Glutamatergic neuron (in vitro differentiated cells): ENCODE measurements at regions not wholly inside any gene's neighbourhood (a gene's known extent, or its start where the extent isn't known, plus 50 kb on each side); places are given as distances from the start of the nearest gene placed in this dataset.

Experiments used
- DNase-seq: peaks from one replicate; pipeline ENCODE4 v3.0.0; 2022
- H3K27ac Mint-ChIP-seq: one replicate; pipeline ENCODE4 v1.8.0; 2020; ENCODE audit warnings: mild to moderate bottlenecking, mixed read lengths, inconsistent platforms; ENCODE audit not compliant: unreplicated experiment
- H3K27me3 Mint-ChIP-seq: one replicate; pipeline ENCODE4 v1.8.0; 2020; ENCODE audit warnings: mild to moderate bottlenecking, moderate library complexity, mixed read lengths, inconsistent platforms; ENCODE audit not compliant: unreplicated experiment
- H3K36me3 Mint-ChIP-seq: one replicate; pipeline ENCODE4 v1.8.0; 2020; ENCODE audit warnings: mild to moderate bottlenecking, mixed read lengths, inconsistent platforms; ENCODE audit not compliant: unreplicated experiment
- H3K4me1 Mint-ChIP-seq: one replicate; pipeline ENCODE4 v1.8.0; 2020; ENCODE audit warnings: mild to moderate bottlenecking, low read depth, mixed read lengths, inconsistent platforms; ENCODE audit not compliant: unreplicated experiment
- H3K4me3 Mint-ChIP-seq: one replicate; pipeline ENCODE4 v1.8.0; 2020; ENCODE audit warnings: mild to moderate bottlenecking, mixed read lengths, inconsistent platforms; ENCODE audit not compliant: unreplicated experiment
- H3K9me3 Mint-ChIP-seq: one replicate; pipeline ENCODE4 v1.8.0; 2020; ENCODE audit warnings: mild to moderate bottlenecking, moderate library complexity, mixed read lengths, inconsistent platforms; ENCODE audit not compliant: unreplicated experiment
- TF ChIP-seq, protein P1 (sequence below): fragments of 200-600 bp; sonication (generic); IDR thresholded peaks from one replicate; pipeline ENCODE4 v1.5.0; 2021; ENCODE audit not compliant: partially characterized antibody, unreplicated experiment

DNA sequence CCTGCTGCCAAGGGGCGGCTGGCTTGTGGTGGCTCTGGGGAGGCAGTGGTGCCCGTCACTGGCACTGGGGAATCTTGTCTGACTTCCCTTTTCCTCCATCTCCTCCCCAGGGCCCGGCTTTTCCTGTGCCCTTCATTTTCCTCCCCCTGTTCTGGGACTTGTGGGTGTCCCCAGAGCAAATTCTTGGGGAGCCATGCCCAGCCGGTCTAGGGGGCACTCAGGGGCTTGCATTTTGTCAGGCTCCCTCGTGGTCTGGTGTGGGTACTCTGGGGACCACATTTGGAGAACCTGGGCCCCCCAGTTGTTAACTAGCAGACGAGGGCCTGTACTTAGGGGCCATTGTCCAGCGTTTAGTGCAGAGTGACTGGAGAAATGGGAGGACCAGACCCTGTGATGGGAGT lies 105.2 kb upstream of the IER5L start:
- H3K4me3 Mint-ChIP-seq = no peak overlapping the region
- no peaks in the 10 kb centered on the region for H3K9me3 Mint-ChIP-seq
- TF ChIP-seq, protein P1, sequence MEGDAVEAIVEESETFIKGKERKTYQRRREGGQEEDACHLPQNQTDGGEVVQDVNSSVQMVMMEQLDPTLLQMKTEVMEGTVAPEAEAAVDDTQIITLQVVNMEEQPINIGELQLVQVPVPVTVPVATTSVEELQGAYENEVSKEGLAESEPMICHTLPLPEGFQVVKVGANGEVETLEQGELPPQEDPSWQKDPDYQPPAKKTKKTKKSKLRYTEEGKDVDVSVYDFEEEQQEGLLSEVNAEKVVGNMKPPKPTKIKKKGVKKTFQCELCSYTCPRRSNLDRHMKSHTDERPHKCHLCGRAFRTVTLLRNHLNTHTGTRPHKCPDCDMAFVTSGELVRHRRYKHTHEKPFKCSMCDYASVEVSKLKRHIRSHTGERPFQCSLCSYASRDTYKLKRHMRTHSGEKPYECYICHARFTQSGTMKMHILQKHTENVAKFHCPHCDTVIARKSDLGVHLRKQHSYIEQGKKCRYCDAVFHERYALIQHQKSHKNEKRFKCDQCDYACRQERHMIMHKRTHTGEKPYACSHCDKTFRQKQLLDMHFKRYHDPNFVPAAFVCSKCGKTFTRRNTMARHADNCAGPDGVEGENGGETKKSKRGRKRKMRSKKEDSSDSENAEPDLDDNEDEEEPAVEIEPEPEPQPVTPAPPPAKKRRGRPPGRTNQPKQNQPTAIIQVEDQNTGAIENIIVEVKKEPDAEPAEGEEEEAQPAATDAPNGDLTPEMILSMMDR = no peak
- peaks cover 7% of the 10 kb centered on the region for H3K36me3 Mint-ChIP-seq
- H3K27ac Mint-ChIP-seq = no peak overlapping the region
- peaks cover 18% of the 10 kb centered on the region for H3K4me1 Mint-ChIP-seq
- peaks cover 2% of the 10 kb centered on the region for H3K27me3 Mint-ChIP-seq
- no peak for DNase-seq

DNA sequence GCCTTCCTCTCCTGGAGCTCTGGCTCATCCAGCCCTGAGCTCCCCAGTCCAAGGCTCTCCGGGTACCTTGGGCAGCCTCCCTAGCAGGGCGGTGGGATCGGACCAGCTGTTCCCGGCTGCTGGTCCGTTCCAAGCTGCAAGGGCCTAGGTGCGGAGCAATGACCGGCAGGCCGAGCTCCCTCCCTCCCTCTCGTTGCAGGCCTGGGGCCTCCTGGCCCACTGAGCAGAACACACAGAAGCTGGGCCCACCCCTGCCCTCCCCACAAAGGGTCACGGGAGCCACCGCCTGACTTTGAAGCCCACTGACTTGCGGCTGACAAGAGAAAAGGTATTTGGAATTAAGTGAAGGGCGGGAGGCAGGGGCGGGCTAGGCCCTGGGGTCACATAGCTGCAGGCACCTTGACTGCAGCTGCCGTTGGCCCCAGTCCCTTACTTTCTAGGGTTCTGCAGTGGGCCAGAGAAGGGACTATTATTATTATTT lies 104.7 kb upstream of the IER5L start:
- no peak for DNase-seq
- Mint-ChIP-seq H3K4me1 (peaks cover 21% of the 10 kb centered on the region), H3K27me3 (peaks cover 2% of the 10 kb centered on the region), H3K9me3 (no peaks in the 10 kb centered on the region), H3K27ac (no peak overlapping the region), H3K36me3 (peaks cover 7% of the 10 kb centered on the region), H3K4me3 (no peak overlapping the region)
- TF ChIP-seq, protein P1 = no peak

DNA sequence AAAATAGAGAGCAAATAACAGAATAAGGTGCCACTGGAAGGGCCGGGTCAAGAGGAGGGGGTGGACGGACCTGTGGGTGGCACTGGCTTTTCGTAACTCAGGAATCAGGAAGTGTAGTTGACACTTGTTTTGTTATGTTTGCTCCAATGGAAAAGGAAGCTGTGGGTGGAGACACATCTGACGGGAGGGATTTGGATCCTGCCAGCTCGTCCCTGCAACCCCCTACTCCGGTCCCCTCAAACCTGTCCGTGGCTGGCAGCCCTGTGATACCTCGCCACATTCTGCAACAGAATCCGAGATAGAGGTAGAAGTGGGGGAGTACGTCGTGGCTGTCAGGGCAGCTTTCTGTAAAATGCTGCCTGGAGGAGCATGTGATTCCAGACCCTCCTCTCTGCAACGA lies 104.2 kb upstream of the IER5L start:
- Mint-ChIP-seq H3K9me3 (no peaks in the 10 kb centered on the region), H3K4me1 (peaks cover 17% of the 10 kb centered on the region), H3K27me3 (peaks cover 2% of the 10 kb centered on the region), H3K36me3 (peaks cover 7% of the 10 kb centered on the region), H3K4me3 (no peak overlapping the region), H3K27ac (no peak overlapping the region)
- DNase-seq = no peak
- TF ChIP-seq, protein P1 = no peak

DNA sequence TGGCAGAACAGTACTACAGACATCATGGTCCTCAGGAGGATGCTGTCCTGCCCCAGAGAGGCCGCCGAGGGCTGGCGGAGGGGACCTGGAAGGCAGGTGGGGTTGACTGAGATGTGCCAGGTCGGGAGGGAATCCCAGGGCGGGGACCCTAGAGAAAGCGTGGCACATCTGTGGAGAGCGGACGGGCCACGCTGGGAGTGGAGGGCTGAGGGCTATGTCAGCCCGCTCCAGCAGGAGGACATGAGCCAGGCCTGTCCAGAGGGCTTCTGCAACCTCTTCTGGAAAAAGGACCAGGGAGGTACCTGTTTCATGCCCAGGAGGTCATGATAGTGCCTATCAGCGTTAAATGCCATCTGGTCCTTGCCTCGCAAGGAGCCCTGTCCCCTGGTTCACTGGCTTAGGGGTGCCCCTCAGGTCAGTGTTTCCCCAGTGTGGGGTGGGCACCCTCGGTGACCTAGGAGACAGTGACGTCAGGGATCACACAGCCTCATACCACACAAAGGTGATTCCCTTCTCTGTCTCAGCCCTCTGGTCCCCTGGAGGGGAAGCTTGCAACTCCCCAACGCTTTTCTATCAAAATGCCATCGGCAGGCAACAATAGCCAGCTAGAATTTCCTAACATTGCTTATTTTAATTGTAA lies 103.6 kb upstream of the IER5L start:
- Mint-ChIP-seq H3K27me3 (peaks cover 5% of the 10 kb centered on the region), H3K9me3 (no peaks in the 10 kb centered on the region), H3K27ac (no peak overlapping the region), H3K4me3 (no peak overlapping the region), H3K36me3 (peaks cover 4% of the 10 kb centered on the region), H3K4me1 (peaks cover 20% of the 10 kb centered on the region)
- TF ChIP-seq, protein P1 = no peak
- DNase-seq = no peak

DNA sequence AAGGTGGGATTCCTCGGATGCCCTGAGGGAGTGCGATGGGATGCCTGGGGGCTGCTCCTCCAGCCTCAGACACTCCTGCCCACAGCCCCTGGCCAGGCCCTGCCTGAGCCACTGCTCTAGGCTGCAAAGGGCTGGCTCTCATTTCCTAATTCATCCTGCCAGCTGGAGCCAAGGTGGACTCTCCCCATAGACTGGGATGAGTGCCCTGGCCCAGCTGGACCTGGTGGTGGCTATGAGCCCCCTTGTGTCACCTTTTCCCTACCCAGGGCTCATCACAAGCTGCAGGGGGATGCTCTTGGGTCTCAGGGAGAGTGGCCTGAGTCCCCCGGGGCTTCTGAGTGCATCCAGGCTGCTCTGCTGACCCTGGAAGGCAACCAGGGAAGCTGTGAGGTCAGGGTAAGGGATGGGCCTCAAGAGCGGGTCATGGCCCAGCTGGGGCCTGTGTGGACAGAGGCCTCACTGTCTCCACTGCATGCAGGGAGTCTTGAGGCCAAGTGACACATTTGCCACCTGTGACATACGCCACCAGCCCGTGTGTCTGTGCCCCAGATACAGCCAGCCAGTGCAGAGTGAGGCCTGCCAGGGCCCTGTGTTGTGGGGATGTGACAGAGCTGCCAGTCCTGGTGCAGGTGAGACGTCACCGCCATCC lies 102.7 kb upstream of the IER5L start:
- H3K9me3 Mint-ChIP-seq = no peaks in the 10 kb centered on the region
- TF ChIP-seq, protein P1 = no peak
- H3K36me3 Mint-ChIP-seq = no peaks in the 10 kb centered on the region
- peak overlapping the region; percentile 22 for H3K27ac Mint-ChIP-seq
- H3K27me3 Mint-ChIP-seq = peaks cover 5% of the 10 kb centered on the region
- DNase-seq = peak; percentile 81
- H3K4me1 Mint-ChIP-seq = peaks cover 24% of the 10 kb centered on the region
- H3K4me3 Mint-ChIP-seq = no peak overlapping the region
